ENCODE measurements at regions not wholly inside any gene's neighbourhood (a gene's known extent, or its start where the extent isn't known, plus 50 kb on each side); places are given as distances from the start of the nearest gene placed in this dataset.

- RAD21 ChIA-PET (ENCODE audit: low non-redundant PET in 1 of 2, low total read pairs in 2 of 2, uncharacterized antibody in 2 of 2, unreplicated experiment in 2 of 2) = no interaction called here
These were observed 277.7 kb downstream of the FAM72C start for GRCh38 chr1:143694085-143694484.

DNA sequence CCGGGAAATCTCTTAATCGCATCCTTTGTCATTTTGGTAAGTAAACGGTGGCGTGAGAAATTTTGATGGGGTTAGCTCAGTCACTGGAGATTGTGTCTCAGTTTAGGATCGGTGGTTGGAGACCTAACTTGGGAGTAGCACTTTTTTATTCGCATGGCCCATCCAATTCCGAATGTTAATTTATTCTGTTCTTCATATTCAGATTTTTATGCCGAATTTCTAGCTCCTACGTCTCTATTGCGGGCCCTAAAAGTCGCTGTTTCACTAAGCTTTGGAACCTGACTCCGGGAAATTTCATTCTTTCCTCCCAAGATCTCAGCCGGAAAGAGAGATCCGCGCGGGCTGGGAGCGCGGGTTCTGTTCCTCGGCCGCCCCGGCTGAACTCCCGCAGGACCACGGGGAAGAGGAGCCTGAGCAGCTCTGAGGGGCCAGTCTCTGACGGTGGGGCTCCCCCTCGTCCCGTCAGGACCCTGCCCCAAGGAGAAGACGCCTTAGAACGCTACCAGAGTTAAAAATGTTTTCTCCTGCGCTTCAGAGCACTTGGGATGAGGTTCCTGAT, 279.7 kb downstream of the FAM72C start:
- BruUV-seq (replicated peaks) = no TSS peak
- Histone ChIP-seq H3K4me2 (ENCODE audit: low read length) (peak overlapping the region; percentile 28; the same call in 1 of the 2 replicates), H3K9me3 (ENCODE audit: control insufficient read depth in 1 of 2, insufficient read depth in 1 of 2, low read depth in 1 of 2, low read length in 2 of 2) (no peaks in the 10 kb centered on the region), H2AFZ (ENCODE audit: low read depth, low read length, poor library complexity, severe bottlenecking) (no peak overlapping the region), H3K4me1 (ENCODE audit: control insufficient read depth in 1 of 2, insufficient read depth in 2 of 2, low read length in 2 of 2) (no peaks in the 10 kb centered on the region), H3K36me3 (ENCODE audit: control insufficient read depth in 1 of 2, insufficient read depth in 2 of 2, low read length in 2 of 2) (no peaks in the 10 kb centered on the region), H3K79me2 (ENCODE audit: insufficient read depth, low read length) (no peaks in the 10 kb centered on the region), H3K27ac (ENCODE audit: low read depth, low read length) (no peak overlapping the region), H3K9me2 (ENCODE audit: insufficient read depth) (no peaks in the 10 kb centered on the region), H3K27me3 (ENCODE audit: insufficient read depth, low read length) (no peaks in the 10 kb centered on the region), H3K9ac (ENCODE audit: low read length) (no peak overlapping the region), H3K4me3 (replicated peaks in 1 of 2; ENCODE audit: low read depth in 1 of 2, low read length in 2 of 2) (no peak overlapping the region), H4K20me1 (ENCODE audit: insufficient read depth) (no peaks in the 10 kb centered on the region)
- ChIA-PET POLR2A (no interaction called here), RAD21 (ENCODE audit: low non-redundant PET in 1 of 2, low total read pairs in 2 of 2, uncharacterized antibody in 2 of 2, unreplicated experiment in 2 of 2) (no interaction called here), CTCF (interaction anchor here (0.6 kb wide), 1 partner anchor 12 kb away, joined by 3 read pairs; no protein-coding TSS in a partner anchor)
- ATAC-seq (no peak), DNase-seq (ENCODE audit: low read depth, low spot score) (no peak)
- intact Hi-C loops (cut with micrococcal nuclease) = no loop called here
- TF ChIP-seq SRF (IDR thresholded peaks at IDR 0.05; ENCODE audit: low read depth) = no peak
- no peak for TF ChIP-seq TCF7L2 (IDR thresholded peaks at IDR 0.05; ENCODE audit: borderline replicate concordance, extremely low read depth, insufficient read depth, insufficient read length)
- TF ChIP-seq CTCF (IDR thresholded peaks at IDR 0.05 in 2 of 3, conservative IDR thresholded peaks at IDR 0.05 in 1 of 3; ENCODE audit: borderline replicate concordance in 1 of 3, insufficient read depth in 1 of 3, low read depth in 2 of 3, low read length in 2 of 3) = no peak
- no peak for TF ChIP-seq FOSL1 (IDR thresholded peaks at IDR 0.05; ENCODE audit: low read depth)
- TF ChIP-seq POLR2AphosphoS5 (IDR thresholded peaks at IDR 0.05; ENCODE audit: low read depth, low read length) = no peak
- TF ChIP-seq EZH2 (IDR thresholded peaks at IDR 0.05) = no peak

More at GRCh38 chr1:143694085-143694484, 277.7 kb downstream of the FAM72C start:
- H3K4me2 ChIP-seq (ENCODE audit: low read length) = no peak overlapping the region
- ATAC-seq (no peak), DNase-seq (ENCODE audit: low read depth, low spot score) (no peak)
- no peaks in the 10 kb centered on the region for H3K9me3 ChIP-seq (ENCODE audit: control insufficient read depth in 1 of 2, insufficient read depth in 1 of 2, low read depth in 1 of 2, low read length in 2 of 2)
- TF ChIP-seq POLR2AphosphoS5 (IDR thresholded peaks at IDR 0.05; ENCODE audit: low read depth, low read length) (no peak), CTCF (IDR thresholded peaks at IDR 0.05 in 2 of 3, conservative IDR thresholded peaks at IDR 0.05 in 1 of 3; ENCODE audit: borderline replicate concordance in 1 of 3, insufficient read depth in 1 of 3, low read depth in 2 of 3, low read length in 2 of 3) (no peak)
- H3K27ac ChIP-seq (ENCODE audit: low read depth, low read length) = no peak overlapping the region
- no peak overlapping the region for H3K4me3 ChIP-seq (replicated peaks in 1 of 2; ENCODE audit: low read depth in 1 of 2, low read length in 2 of 2)
- ChIA-PET POLR2A (interaction anchor here (0.6 kb wide), 1 partner anchor 10 kb away, joined by 4 read pairs; no protein-coding TSS in a partner anchor), CTCF (no interaction called here)
- H2AFZ ChIP-seq (ENCODE audit: low read depth, low read length, poor library complexity, severe bottlenecking) = no peak overlapping the region
- no peaks in the 10 kb centered on the region for H3K4me1 ChIP-seq (ENCODE audit: control insufficient read depth in 1 of 2, insufficient read depth in 2 of 2, low read length in 2 of 2)
- no TSS peak for BruUV-seq (replicated peaks)
- H3K36me3 ChIP-seq (ENCODE audit: control insufficient read depth in 1 of 2, insufficient read depth in 2 of 2, low read length in 2 of 2) = no peaks in the 10 kb centered on the region
- no peaks in the 10 kb centered on the region for H3K9me2 ChIP-seq (ENCODE audit: insufficient read depth)
- no peaks in the 10 kb centered on the region for H3K79me2 ChIP-seq (ENCODE audit: insufficient read depth, low read length)
- no peaks in the 10 kb centered on the region for H4K20me1 ChIP-seq (ENCODE audit: insufficient read depth)
- H3K27me3 ChIP-seq (ENCODE audit: insufficient read depth, low read length) = no peaks in the 10 kb centered on the region
- intact Hi-C loops (cut with micrococcal nuclease) = no loop called here
- H3K9ac ChIP-seq (ENCODE audit: low read length) = no peak overlapping the region

Data from HCT116 (cell line).